Ovary (tissue), 7 donors: ENCODE measurements at regions not wholly inside any gene's neighbourhood (a gene's known extent, or its start where the extent isn't known, plus 50 kb on each side); places are given as distances from the start of the nearest gene placed in this dataset.

Experiments used
- DNase-seq, 5 donors: peaks; one replicate each; pipeline ENCODE4 v3.0.0-alpha.2; 2019 to 2020
- H3K27ac ChIP-seq, 2 donors: fragments of 200-600 bp; one replicate each; pipeline versions ENCODE4 v1.5.1 to v1.8.0; 2019 to 2022
- H3K27me3 ChIP-seq: fragments of 200-600 bp; one replicate; pipeline ENCODE4 v1.8.0; 2022
- H3K36me3 ChIP-seq: fragments of 200-600 bp; sonication (generic); one replicate; pipeline ENCODE4 v1.5.1; 2019
- H3K4me1 ChIP-seq: one replicate; pipeline ENCODE4 v1.8.1; 2013; ENCODE audit warnings: mild to moderate bottlenecking, moderate library complexity; ENCODE audit not compliant: insufficient read depth
- H3K4me3 ChIP-seq: fragments of 200-600 bp; sonication (generic); one replicate; pipeline ENCODE4 v1.5.1; 2017
- H3K9me3 ChIP-seq, 2 donors: fragments of 200-600 bp in 1 of 2; sonication (generic) in 1 of 2; one replicate each; pipeline versions ENCODE4 v1.5.1 to v1.8.1; 2013 to 2019; ENCODE audit warnings: mild to moderate bottlenecking in 1 of 2, moderate library complexity in 1 of 2
- CTCF ChIP-seq, 3 donors: fragments of 450-650 bp in 2 of 3; fragments of 200-600 bp in 1 of 3; IDR thresholded peaks; one replicate each; pipeline versions ENCODE4 v1.5.1 to v1.8.0; 2016 to 2022; ENCODE audit warnings: antibody characterized with exemption in 3 of 3, mild to moderate bottlenecking in 1 of 3
- EP300 ChIP-seq: sonication (generic); formaldehyde crosslinking; IDR thresholded peaks from one replicate; pipeline ENCODE4 v1.6.1; 2017; ENCODE audit warnings: antibody characterized with exemption
- POLR2A ChIP-seq: fragments of 450-650 bp; IDR thresholded peaks from one replicate; pipeline ENCODE4 v1.6.1; 2017; ENCODE audit warnings: antibody characterized with exemption, mild to moderate bottlenecking, moderate library complexity
- WGBS, 3 donors: extraction: QIAGEN DNeasy Blood & Tissue Kit in 1 of 3; methylation state at CpG; one replicate each; pipeline versions ENCODE4 v1.1.5 to v1.1.7; 2013 to 2017; 5-methylcytosine and 5-hydroxymethylcytosine counted together
- intact Hi-C, 4 donors: fragments of 100-400 bp; cut with DNase I; formaldehyde crosslinking; loops; one replicate each; pipeline versions ENCODE4 v1.11.0 to v1.15.1; 2022 to 2023
- donor health status: DM: no; HTN: no; CAD: no; lungs with moderate emphysema.
- donor health status: DM: no; HTN: no; CAD: no.
- donor health status: Bipolar disorder and iron deficiency.
- donor health status: DM: no; HTN: no; CAD: no.
- donor health status: DM: yes; HTN: yes; CAD: no.

GRCh38 chr9:86783884-86784283, 163.4 kb downstream of the GAS1 start:
- Histone ChIP-seq H3K4me3 (no peak overlapping the region), H3K27me3 (no peaks in the 10 kb centered on the region), H3K36me3 (no peaks in the 10 kb centered on the region), H3K4me1 (no peaks in the 10 kb centered on the region), H3K9me3 (no peaks in the 10 kb centered on the region), H3K27ac (no peak overlapping the region)
- WGBS, 3 donors = 28 to 82% (median 76%) methylated on average over 3 of the region's 3 CpGs
- intact Hi-C loops = no loop called here
- DNase-seq = no peak
- TF ChIP-seq CTCF (IDR thresholded peaks at IDR 0.05) (no peak), POLR2A (no peak), EP300 (no peak)

- Histone ChIP-seq H3K27ac (no peak overlapping the region), H3K4me1 (no peaks in the 10 kb centered on the region), H3K27me3 (no peaks in the 10 kb centered on the region), H3K36me3 (no peaks in the 10 kb centered on the region), H3K9me3 (no peaks in the 10 kb centered on the region), H3K4me3 (no peak overlapping the region)
- 86 to 93% (median 88%) methylated on average over 2 of the region's 2 CpGs for WGBS, 3 donors
- TF ChIP-seq EP300 = no peak
- no peak for TF ChIP-seq CTCF (IDR thresholded peaks at IDR 0.05)
- no peak for TF ChIP-seq POLR2A
- DNase-seq = no peak
- intact Hi-C loops = no loop called here
These were observed 164.5 kb downstream of the GAS1 start for GRCh38 chr9:86782831-86783230.

GRCh38 chr9:86778761-86779160, 168.5 kb downstream of the GAS1 start:
- 16 to 43% (median 17%) methylated on average over 3 of the region's 3 CpGs for WGBS, 3 donors
- intact Hi-C loops = no loop called here
- H3K4me1 ChIP-seq = no peaks in the 10 kb centered on the region
- H3K27me3 ChIP-seq = no peaks in the 10 kb centered on the region
- H3K27ac ChIP-seq = no peak overlapping the region
- TF ChIP-seq CTCF (IDR thresholded peaks at IDR 0.05) (no peak), EP300 (no peak), POLR2A (no peak)
- H3K36me3 ChIP-seq = no peaks in the 10 kb centered on the region
- no peaks in the 10 kb centered on the region for H3K9me3 ChIP-seq
- no peak for DNase-seq
- no peak overlapping the region for H3K4me3 ChIP-seq

GRCh38 chr9:86775718-86776117, 171.6 kb downstream of the GAS1 start:
- intact Hi-C loops = no loop called here
- TF ChIP-seq POLR2A = no peak
- H3K27me3 ChIP-seq = no peaks in the 10 kb centered on the region
- no peak overlapping the region for H3K27ac ChIP-seq
- 84 to 91% (median 90%) methylated on average over 2 of the region's 2 CpGs for WGBS, 3 donors
- DNase-seq = no peak
- H3K9me3 ChIP-seq = no peaks in the 10 kb centered on the region
- H3K36me3 ChIP-seq = no peaks in the 10 kb centered on the region
- no peak overlapping the region for H3K4me3 ChIP-seq
- H3K4me1 ChIP-seq = no peaks in the 10 kb centered on the region

- no peaks in the 10 kb centered on the region for H3K27me3 ChIP-seq
- no peaks in the 10 kb centered on the region for H3K4me1 ChIP-seq
- no peaks in the 10 kb centered on the region for H3K9me3 ChIP-seq
- WGBS, 3 donors = 25 to 36% (median 31%) methylated on average over 4 of the region's 4 CpGs
- TF ChIP-seq EP300 (no peak), CTCF (IDR thresholded peaks at IDR 0.05) (no peak), POLR2A (no peak)
- intact Hi-C loops = no loop called here
- H3K36me3 ChIP-seq = no peaks in the 10 kb centered on the region
- DNase-seq = no peak
- no peak overlapping the region for H3K4me3 ChIP-seq
- no peak overlapping the region for H3K27ac ChIP-seq
These were observed 173.2 kb downstream of the GAS1 start for GRCh38 chr9:86774116-86774515.
